ENCODE measurements at regions not wholly inside any gene's neighbourhood (a gene's known extent, or its start where the extent isn't known, plus 50 kb on each side); places are given as distances from the start of the nearest gene placed in this dataset.
A peak's percentile ranks its signal among the peaks of the same experiment; 100 is the strongest.

- no peak for ATAC-seq
- H3K9me3 ChIP-seq: no peaks in the 10 kb centered on the region
- TF ChIP-seq CTCF (IDR thresholded peaks at IDR 0.05): no peak
- H3K27ac ChIP-seq: no peak overlapping the region
- DNase-seq: no peak
- intact Hi-C loops (cut with DNase I): no loop called here
- H3K4me3 ChIP-seq: no peak overlapping the region
- peaks cover 0 to 13% (median 0%) of the 10 kb centered on the region in 3 donors for H3K27me3 ChIP-seq (ENCODE audit: insufficient read depth in 3 of 3, low read length in 2 of 3)
- H3K4me1 ChIP-seq: no peaks in the 10 kb centered on the region
- WGBS, 3 donors: 72 to 77% (median 73%) methylated on average over 11 of the region's 11 CpGs
- no peaks in the 10 kb centered on the region for H3K36me3 ChIP-seq (ENCODE audit: insufficient read depth in 1 of 2, low read depth in 1 of 2)
These were observed 80.7 kb upstream of the CCDC167 start for GRCh38 chr6:37580176-37580955.

- DNase-seq: no peak
- Histone ChIP-seq H3K27me3 (ENCODE audit: insufficient read depth in 3 of 3, low read length in 2 of 3) (peaks cover 0 to 6% (median 0%) of the 10 kb centered on the region in 3 donors), H3K9me3 (no peaks in the 10 kb centered on the region), H3K4me3 (no peak overlapping the region), H3K36me3 (ENCODE audit: insufficient read depth in 1 of 2, low read depth in 1 of 2) (no peaks in the 10 kb centered on the region), H3K27ac (no peak overlapping the region), H3K4me1 (no peaks in the 10 kb centered on the region)
- intact Hi-C loops (cut with DNase I): no loop called here
- WGBS, 3 donors: 50 to 55% (median 50%) methylated on average over 7 of the region's 7 CpGs
- TF ChIP-seq CTCF (IDR thresholded peaks at IDR 0.05): no peak
- no peak for ATAC-seq
These were observed 79.9 kb upstream of the CCDC167 start for GRCh38 chr6:37579444-37580067.

GRCh38 chr6:37578104-37578503 is 78.4 kb upstream of the CCDC167 start:
- WGBS, 3 donors: 84 to 92% (median 89%) methylated on average over 12 of the region's 12 CpGs
- ATAC-seq (no peak), DNase-seq (no peak)
- no peak for TF ChIP-seq CTCF (IDR thresholded peaks at IDR 0.05)
- Histone ChIP-seq H3K27ac (no peak overlapping the region), H3K36me3 (ENCODE audit: insufficient read depth in 1 of 2, low read depth in 1 of 2) (no peaks in the 10 kb centered on the region), H3K4me3 (no peak overlapping the region), H3K27me3 (ENCODE audit: insufficient read depth in 3 of 3, low read length in 2 of 3) (peaks cover 0 to 2% (median 0%) of the 10 kb centered on the region in 3 donors), H3K9me3 (no peaks in the 10 kb centered on the region), H3K4me1 (no peaks in the 10 kb centered on the region)
- intact Hi-C loops (cut with DNase I): no loop called here

GRCh38 chr6:37576336-37576737 is 76.6 kb upstream of the CCDC167 start:
- intact Hi-C loops (cut with DNase I): no loop called here
- H3K27me3 ChIP-seq (ENCODE audit: insufficient read depth in 3 of 3, low read length in 2 of 3): no peaks in the 10 kb centered on the region
- no peak overlapping the region for H3K4me3 ChIP-seq
- no peak for DNase-seq
- peak in 2 of 4 donors; percentile 32 to 56 for ATAC-seq
- WGBS, 3 donors: 74 to 80% (median 76%) methylated on average over 7 of the region's 7 CpGs
- no peak for TF ChIP-seq CTCF (IDR thresholded peaks at IDR 0.05)
- no peaks in the 10 kb centered on the region for H3K4me1 ChIP-seq
- no peaks in the 10 kb centered on the region for H3K9me3 ChIP-seq
- no peaks in the 10 kb centered on the region for H3K36me3 ChIP-seq (ENCODE audit: insufficient read depth in 1 of 2, low read depth in 1 of 2)
- no peak overlapping the region for H3K27ac ChIP-seq

Measured in psoas muscle (tissue), 7 donors.